ENCODE measurements at regions not wholly inside any gene's neighbourhood (a gene's known extent, or its start where the extent isn't known, plus 50 kb on each side); places are given as distances from the start of the nearest gene placed in this dataset.

GRCh38 chr2:8405334-8405733, 276.5 kb upstream of the ID2 start:
- TF ChIP-seq CTCF (conservative IDR thresholded peaks at IDR 0.05; ENCODE audit: low read depth, low read length): no peak
- no peak for TF ChIP-seq EZH2 (IDR thresholded peaks at IDR 0.05; ENCODE audit: borderline replicate concordance, low read depth, low read length, poor library complexity, severe bottlenecking)
